ENCODE measurements at regions not wholly inside any gene's neighbourhood (a gene's known extent, or its start where the extent isn't known, plus 50 kb on each side); places are given as distances from the start of the nearest gene placed in this dataset.

DNA sequence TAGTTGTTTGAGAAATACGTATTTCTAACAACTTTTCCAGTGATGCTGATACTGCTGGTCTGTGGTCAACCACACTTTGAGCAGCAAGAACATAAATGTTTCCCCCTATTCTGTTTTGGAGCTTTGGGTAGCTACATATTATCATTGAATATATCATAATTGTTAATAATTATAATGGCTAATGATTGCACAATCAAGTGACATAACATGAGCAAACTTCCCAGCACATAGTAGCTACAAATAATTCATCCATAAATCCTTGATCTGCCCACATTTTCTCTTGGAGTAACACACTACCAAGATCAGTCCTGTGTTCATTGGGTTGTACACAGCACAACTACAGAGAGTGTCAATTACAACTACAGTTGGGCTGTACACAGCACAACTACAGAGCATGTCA lies 436.3 kb upstream of the MAGEB18 start:
- TF ChIP-seq, protein P1, sequence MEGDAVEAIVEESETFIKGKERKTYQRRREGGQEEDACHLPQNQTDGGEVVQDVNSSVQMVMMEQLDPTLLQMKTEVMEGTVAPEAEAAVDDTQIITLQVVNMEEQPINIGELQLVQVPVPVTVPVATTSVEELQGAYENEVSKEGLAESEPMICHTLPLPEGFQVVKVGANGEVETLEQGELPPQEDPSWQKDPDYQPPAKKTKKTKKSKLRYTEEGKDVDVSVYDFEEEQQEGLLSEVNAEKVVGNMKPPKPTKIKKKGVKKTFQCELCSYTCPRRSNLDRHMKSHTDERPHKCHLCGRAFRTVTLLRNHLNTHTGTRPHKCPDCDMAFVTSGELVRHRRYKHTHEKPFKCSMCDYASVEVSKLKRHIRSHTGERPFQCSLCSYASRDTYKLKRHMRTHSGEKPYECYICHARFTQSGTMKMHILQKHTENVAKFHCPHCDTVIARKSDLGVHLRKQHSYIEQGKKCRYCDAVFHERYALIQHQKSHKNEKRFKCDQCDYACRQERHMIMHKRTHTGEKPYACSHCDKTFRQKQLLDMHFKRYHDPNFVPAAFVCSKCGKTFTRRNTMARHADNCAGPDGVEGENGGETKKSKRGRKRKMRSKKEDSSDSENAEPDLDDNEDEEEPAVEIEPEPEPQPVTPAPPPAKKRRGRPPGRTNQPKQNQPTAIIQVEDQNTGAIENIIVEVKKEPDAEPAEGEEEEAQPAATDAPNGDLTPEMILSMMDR (IDR thresholded peaks at IDR 0.05) = no peak
- TF ChIP-seq POLR2A (IDR thresholded peaks at IDR 0.05) = no peak

Data from right lobe of liver (tissue), 4 donors.